ENCODE measurements at regions not wholly inside any gene's neighbourhood (a gene's known extent, or its start where the extent isn't known, plus 50 kb on each side); places are given as distances from the start of the nearest gene placed in this dataset.

DNA sequence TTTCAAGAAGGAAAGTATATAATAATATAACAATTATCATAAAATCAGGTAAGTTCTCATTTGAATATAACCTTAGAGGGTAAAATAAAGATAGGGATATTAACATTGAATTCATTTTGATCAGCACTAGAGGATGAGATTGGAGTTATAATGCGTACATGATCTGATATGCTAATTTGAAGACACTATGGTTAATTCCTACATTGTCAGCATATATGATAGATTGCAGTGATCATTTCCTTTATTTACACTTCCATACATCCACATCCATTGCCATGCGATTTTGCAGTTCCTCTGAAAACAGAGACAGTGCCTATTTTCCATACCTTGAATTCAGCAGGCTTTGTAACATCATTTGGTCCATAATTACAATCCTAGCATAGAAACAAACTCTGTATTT, 519.2 kb downstream of the CCDC85A start:
- WGBS (ENCODE audit: extremely low coverage, insufficient read length, low lambda C conversion rate) = no CpG with 5 or more reads among the region's 2 CpGs
- no peak overlapping the region for H2BK5ac ChIP-seq (ENCODE audit: insufficient read length, low read length)

More for the DNA sequence above, 519.2 kb downstream of the CCDC85A start:
- Histone ChIP-seq H4K5ac (ENCODE audit: insufficient read length, low read depth, low read length) (no peak overlapping the region), H3K4ac (ENCODE audit: low read depth, low read length) (no peak overlapping the region), H3K18ac (ENCODE audit: insufficient read length, low read depth, low read length) (no peak overlapping the region), H2BK20ac (ENCODE audit: low read depth, low read length, poor library complexity, severe bottlenecking) (no peak overlapping the region), H3K27me3 (ENCODE audit: insufficient read depth, low read length) (no peaks in the 10 kb centered on the region), H3K23me2 (ENCODE audit: insufficient read length, low read depth, low read length, poor library complexity, severe bottlenecking) (no peaks in the 10 kb centered on the region), H3K79me1 (ENCODE audit: insufficient read depth, low read depth, low read length, poor library complexity, severe bottlenecking) (no peaks in the 10 kb centered on the region), H3K23ac (ENCODE audit: insufficient read length, low read depth, low read length) (no peak overlapping the region), H2AFZ (ENCODE audit: low read length) (no peak overlapping the region), H4K91ac (ENCODE audit: insufficient read length, low read depth, low read length) (no peak overlapping the region), H3K14ac (ENCODE audit: insufficient read depth, low read length) (no peak overlapping the region), H3K27ac (ENCODE audit: insufficient read length, low read depth, low read length) (no peak overlapping the region), H4K8ac (replicated peaks; ENCODE audit: insufficient read length, low read depth, low read length) (no peak overlapping the region), H3K4me2 (ENCODE audit: insufficient read depth, insufficient read length, low read length) (no peak overlapping the region), H3K9me3 (ENCODE audit: control insufficient read depth, low read depth, low read length) (no peaks in the 10 kb centered on the region), H3K4me1 (ENCODE audit: insufficient read depth, low read length) (0 out of 2 replicates have a peak, but pooled peaks cover 3% of the 10 kb centered on the region), H2BK12ac (ENCODE audit: insufficient read length, low read depth, low read length) (no peak overlapping the region), H2BK120ac (ENCODE audit: low read depth, low read length, poor library complexity, severe bottlenecking) (no peak overlapping the region), H4K20me1 (ENCODE audit: control insufficient read depth, insufficient read depth, insufficient read length) (no peaks in the 10 kb centered on the region), H3K79me2 (ENCODE audit: insufficient read depth, low read length) (no peaks in the 10 kb centered on the region), H3K9ac (ENCODE audit: extremely low read depth, insufficient read length, low read length) (no peak overlapping the region), H2AK5ac (ENCODE audit: insufficient read length, low read length) (no peak overlapping the region), H2BK15ac (ENCODE audit: low read depth, low read length) (no peak overlapping the region), H3K56ac (ENCODE audit: insufficient read length, low read depth, low read length) (no peak overlapping the region), H3T11ph (ENCODE audit: low read length) (no peak overlapping the region)
- TF ChIP-seq CTCF (conservative IDR thresholded peaks at IDR 0.05) = no peak
- no peak for DNase-seq
- Mint-ChIP-seq H3K4me1 (peaks cover 5% of the 10 kb centered on the region in 2 experiments), H3K36me3 (ENCODE audit: insufficient read depth in 1 of 3, low read depth in 3 of 3) (peaks cover 0 to 8% (median 2%) of the 10 kb centered on the region in 3 experiments; a peak in 3 of 7 replicates), H3K9me3 (peaks cover 14 to 15% of the 10 kb centered on the region in 2 experiments), H3K4me3 (no peak overlapping the region), H3K27ac (no peak overlapping the region), H3K27me3 (ENCODE audit: low read depth) (no peaks in the 10 kb centered on the region; the same call in 1 of the 2 replicates)

All from H9 (cell line).